ENCODE measurements at regions not wholly inside any gene's neighbourhood (a gene's known extent, or its start where the extent isn't known, plus 50 kb on each side); places are given as distances from the start of the nearest gene placed in this dataset.
"Not testable (repeated sequence)": the region's sequence is repeated elsewhere in the genome, so short reads cannot be mapped to it uniquely, and the experiment has no call there.

- DNase-seq: no peak
These were observed 466.0 kb downstream of the PLK2 start for GRCh38 chr5:57993866-57994265.

GRCh38 chr5:57989378-57989777 is 470.5 kb downstream of the PLK2 start:
- no peak for DNase-seq

GRCh38 chr5:57988813-57989212 is 471.1 kb downstream of the PLK2 start:
- no peak for DNase-seq

GRCh38 chr5:57987552-57987951 is 472.3 kb downstream of the PLK2 start:
- no peak for DNase-seq

GRCh38 chr5:57986761-57987341 is 473.0 kb downstream of the PLK2 start:
- DNase-seq: no peak

GRCh38 chr5:57983426-57983825 is 476.5 kb downstream of the PLK2 start:
- no peak for DNase-seq

- no peak for DNase-seq
These were observed 480.2 kb downstream of the PLK2 start for GRCh38 chr5:57979671-57980070.

GRCh38 chr5:57976506-57976905 is 483.4 kb downstream of the PLK2 start:
- DNase-seq: no peak

GRCh38 chr5:57972099-57972498 is 487.8 kb downstream of the PLK2 start:
- not testable (repeated sequence) for DNase-seq

GRCh38 chr5:57960569-57960968 is 478.0 kb upstream of the ACTBL2 start:
- no peak for DNase-seq

GRCh38 chr5:57956636-57957035 is 474.0 kb upstream of the ACTBL2 start:
- no peak for DNase-seq

- no peak for DNase-seq
These were observed 472.9 kb upstream of the ACTBL2 start for GRCh38 chr5:57955511-57955910.

- DNase-seq: no peak
These were observed 471.2 kb upstream of the ACTBL2 start for GRCh38 chr5:57953792-57954191.

GRCh38 chr5:57950616-57951228 is 468.1 kb upstream of the ACTBL2 start:
- no peak for DNase-seq

- DNase-seq: no peak
These were observed 465.5 kb upstream of the ACTBL2 start for GRCh38 chr5:57948091-57948490.

GRCh38 chr5:57947181-57947580 is 464.6 kb upstream of the ACTBL2 start:
- no peak for DNase-seq

- no peak for DNase-seq
These were observed 458.3 kb upstream of the ACTBL2 start for GRCh38 chr5:57940879-57941278.

GRCh38 chr5:57940236-57940635 is 457.6 kb upstream of the ACTBL2 start:
- DNase-seq: no peak

- DNase-seq: no peak
These were observed 457.2 kb upstream of the ACTBL2 start for GRCh38 chr5:57939771-57940170.

GRCh38 chr5:57939335-57939734 is 456.7 kb upstream of the ACTBL2 start:
- no peak for DNase-seq

GRCh38 chr5:57938174-57938557 is 455.6 kb upstream of the ACTBL2 start:
- no peak for DNase-seq

- DNase-seq: no peak
These were observed 455.0 kb upstream of the ACTBL2 start for GRCh38 chr5:57937501-57938173.

- no peak for DNase-seq
These were observed 454.4 kb upstream of the ACTBL2 start for GRCh38 chr5:57937025-57937424.

- DNase-seq: no peak
These were observed 450.1 kb upstream of the ACTBL2 start for GRCh38 chr5:57932761-57933160.

GRCh38 chr5:57931807-57932206 is 449.2 kb upstream of the ACTBL2 start:
- peak; percentile 5 for DNase-seq

Measured in inflammatory macrophage treated with lipopolysaccharide for 4 hours (primary cell).